ENCODE measurements at regions not wholly inside any gene's neighbourhood (a gene's known extent, or its start where the extent isn't known, plus 50 kb on each side); places are given as distances from the start of the nearest gene placed in this dataset.

GRCh38 chr16:13561291-13562070 lies 358.5 kb upstream of the ERCC4 start:
- Histone ChIP-seq H3K27ac (ENCODE audit: low read length) (no peak overlapping the region), H3K4me1 (ENCODE audit: low read length) (no peaks in the 10 kb centered on the region), H3K4me3 (ENCODE audit: low read length) (no peak overlapping the region), H2AFZ (ENCODE audit: low read depth, low read length) (no peak overlapping the region), H3K9ac (ENCODE audit: low read length) (no peak overlapping the region), H3K36me3 (replicated peaks; ENCODE audit: low read depth, low read length) (no peaks in the 10 kb centered on the region), H3K79me2 (ENCODE audit: low read length) (no peaks in the 10 kb centered on the region), H3K4me2 (ENCODE audit: low read length) (no peak overlapping the region), H3K9me3 (ENCODE audit: insufficient read depth, low read length) (no peaks in the 10 kb centered on the region), H4K20me1 (ENCODE audit: insufficient read depth, low read length) (no peaks in the 10 kb centered on the region), H3K27me3 (ENCODE audit: low read depth, low read length) (peaks cover 12% of the 10 kb centered on the region; the same call in 1 of the 2 replicates)
- TF ChIP-seq CTCF (IDR thresholded peaks at IDR 0.05; ENCODE audit: low read depth, low read length): no peak
- TF ChIP-seq EZH2phosphoT487 (IDR thresholded peaks at IDR 0.05; ENCODE audit: low read depth): no peak

DNA sequence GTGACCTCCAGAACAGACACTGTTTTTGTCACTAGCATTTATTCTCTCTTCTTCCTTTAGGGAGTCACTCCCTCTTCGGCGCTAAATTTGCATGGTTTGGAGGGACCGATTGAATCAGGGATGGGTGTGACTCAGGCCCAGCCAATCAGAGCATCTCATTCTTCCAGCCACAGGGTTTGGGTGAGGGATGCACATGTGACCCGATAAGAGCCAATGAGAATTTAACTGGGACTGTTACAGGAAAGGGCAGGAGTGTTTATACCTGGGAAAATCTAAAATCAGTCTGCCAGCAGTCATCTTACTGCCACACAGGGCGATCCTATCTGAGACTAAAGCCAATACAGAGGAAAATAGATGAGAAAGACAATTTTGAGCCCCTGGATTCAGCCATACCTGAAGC lies 351.2 kb upstream of the ERCC4 start:
- Histone ChIP-seq H3K4me3 (ENCODE audit: low read length) (no peak overlapping the region), H3K79me2 (ENCODE audit: low read length) (no peaks in the 10 kb centered on the region), H3K36me3 (replicated peaks; ENCODE audit: low read depth, low read length) (no peaks in the 10 kb centered on the region), H2AFZ (ENCODE audit: low read depth, low read length) (no peak overlapping the region), H3K9ac (ENCODE audit: low read length) (no peak overlapping the region), H3K27me3 (ENCODE audit: low read depth, low read length) (peaks cover 7% of the 10 kb centered on the region; the same call in 1 of the 2 replicates), H4K20me1 (ENCODE audit: insufficient read depth, low read length) (no peaks in the 10 kb centered on the region), H3K27ac (ENCODE audit: low read length) (no peak overlapping the region), H3K9me3 (ENCODE audit: insufficient read depth, low read length) (no peaks in the 10 kb centered on the region), H3K4me2 (ENCODE audit: low read length) (no peak overlapping the region), H3K4me1 (ENCODE audit: low read length) (no peaks in the 10 kb centered on the region)
- TF ChIP-seq EZH2phosphoT487 (IDR thresholded peaks at IDR 0.05; ENCODE audit: low read depth) (no peak), CTCF (IDR thresholded peaks at IDR 0.05; ENCODE audit: low read depth, low read length) (no peak)

DNA sequence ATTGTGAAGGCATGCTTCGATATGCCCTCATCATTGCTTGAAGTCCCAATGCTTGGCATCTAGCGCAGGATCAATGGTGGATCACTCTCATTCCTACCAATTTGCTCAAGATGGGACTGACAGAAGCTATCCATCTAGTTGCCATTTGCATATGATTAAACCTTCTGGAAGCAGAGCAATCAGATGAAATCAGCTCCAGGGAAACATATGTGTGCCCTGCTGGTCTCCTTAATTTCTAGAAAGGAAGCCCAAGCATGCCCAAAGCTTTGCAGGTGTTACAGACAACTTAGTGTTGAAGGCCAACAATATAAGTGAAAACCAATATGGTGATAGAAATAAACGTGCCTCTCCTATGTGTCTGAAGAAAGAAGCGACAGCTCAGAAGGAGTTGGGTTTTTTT lies 350.0 kb upstream of the ERCC4 start:
- Histone ChIP-seq H3K9me3 (ENCODE audit: insufficient read depth, low read length) (no peaks in the 10 kb centered on the region), H3K27ac (ENCODE audit: low read length) (no peak overlapping the region), H3K27me3 (ENCODE audit: low read depth, low read length) (peaks cover 7% of the 10 kb centered on the region; the same call in 1 of the 2 replicates), H2AFZ (ENCODE audit: low read depth, low read length) (no peak overlapping the region), H3K79me2 (ENCODE audit: low read length) (no peaks in the 10 kb centered on the region), H3K4me2 (ENCODE audit: low read length) (no peak overlapping the region), H3K4me3 (ENCODE audit: low read length) (no peak overlapping the region), H3K36me3 (replicated peaks; ENCODE audit: low read depth, low read length) (no peaks in the 10 kb centered on the region), H3K9ac (ENCODE audit: low read length) (no peak overlapping the region), H4K20me1 (ENCODE audit: insufficient read depth, low read length) (no peaks in the 10 kb centered on the region), H3K4me1 (ENCODE audit: low read length) (no peaks in the 10 kb centered on the region)
- no peak for TF ChIP-seq EZH2phosphoT487 (IDR thresholded peaks at IDR 0.05; ENCODE audit: low read depth)
- TF ChIP-seq CTCF (IDR thresholded peaks at IDR 0.05; ENCODE audit: low read depth, low read length): no peak

- Histone ChIP-seq H3K4me3 (ENCODE audit: low read length) (no peak overlapping the region), H2AFZ (ENCODE audit: low read depth, low read length) (no peak overlapping the region), H3K27me3 (ENCODE audit: low read depth, low read length) (peaks cover 7% of the 10 kb centered on the region; the same call in 1 of the 2 replicates), H3K27ac (ENCODE audit: low read length) (no peak overlapping the region), H3K36me3 (replicated peaks; ENCODE audit: low read depth, low read length) (no peaks in the 10 kb centered on the region), H3K4me2 (ENCODE audit: low read length) (no peak overlapping the region), H3K9me3 (ENCODE audit: insufficient read depth, low read length) (no peaks in the 10 kb centered on the region), H3K4me1 (ENCODE audit: low read length) (no peaks in the 10 kb centered on the region), H4K20me1 (ENCODE audit: insufficient read depth, low read length) (no peaks in the 10 kb centered on the region), H3K79me2 (ENCODE audit: low read length) (no peaks in the 10 kb centered on the region), H3K9ac (ENCODE audit: low read length) (no peak overlapping the region)
- no peak for TF ChIP-seq EZH2phosphoT487 (IDR thresholded peaks at IDR 0.05; ENCODE audit: low read depth)
Measured at GRCh38 chr16:13571036-13571435, 348.9 kb upstream of the ERCC4 start.

Data from OCI-LY3 (cell line).